Globus pallidus (tissue), 1 donor: ENCODE measurements at regions not wholly inside any gene's neighbourhood (a gene's known extent, or its start where the extent isn't known, plus 50 kb on each side); places are given as distances from the start of the nearest gene placed in this dataset.
"Not testable (repeated sequence)": the region's sequence is repeated elsewhere in the genome, so short reads cannot be mapped to it uniquely, and the experiment has no call there.

Experiments used
- DNase-seq: peaks from one replicate; pipeline ENCODE4 v3.0.0-alpha.2; 2015; ENCODE audit warnings: low spot score

DNA sequence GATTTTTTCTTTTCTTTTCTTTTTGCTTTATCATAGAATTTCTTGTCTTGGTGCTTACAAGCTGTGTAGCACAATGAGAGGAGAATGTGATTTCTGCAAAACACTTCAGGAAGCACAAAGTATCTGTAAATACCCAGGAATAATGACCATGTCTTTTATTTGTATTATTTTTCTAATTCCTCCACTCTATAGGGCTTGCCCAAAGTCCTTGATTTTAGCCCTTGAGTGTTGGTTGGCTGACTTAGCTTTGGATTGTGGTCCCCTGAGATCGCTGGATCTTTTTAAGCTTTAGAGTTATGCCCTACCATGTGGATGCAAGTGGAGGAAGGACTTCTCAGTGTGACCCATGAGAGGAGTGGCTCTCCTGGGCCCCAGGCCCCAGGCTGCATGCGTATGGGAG is 52.2 kb downstream of the HOXC4 start:
- DNase-seq, result not testable (repeated sequence)

DNA sequence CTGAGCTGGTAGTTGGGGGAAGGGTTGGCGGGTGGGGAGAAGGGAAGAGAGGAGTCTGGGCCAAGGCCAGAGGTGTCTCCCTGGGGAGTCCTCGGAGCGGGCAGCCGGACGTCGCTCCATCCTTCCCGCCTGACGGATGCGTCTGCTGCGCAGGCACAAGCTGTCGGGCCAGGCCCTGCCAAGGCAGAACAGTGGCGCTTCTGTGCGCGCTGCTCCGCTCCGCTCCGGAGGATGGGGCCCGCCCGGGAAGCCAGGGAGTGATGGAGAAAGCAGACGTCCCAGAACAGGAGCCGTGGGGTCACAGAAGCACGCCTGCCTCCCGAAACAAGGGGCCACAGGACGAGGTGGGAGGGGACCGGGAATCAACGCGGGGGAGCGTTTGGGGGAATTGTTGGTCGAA is 52.6 kb downstream of the HOXC4 start:
- not testable (repeated sequence) for DNase-seq

DNA sequence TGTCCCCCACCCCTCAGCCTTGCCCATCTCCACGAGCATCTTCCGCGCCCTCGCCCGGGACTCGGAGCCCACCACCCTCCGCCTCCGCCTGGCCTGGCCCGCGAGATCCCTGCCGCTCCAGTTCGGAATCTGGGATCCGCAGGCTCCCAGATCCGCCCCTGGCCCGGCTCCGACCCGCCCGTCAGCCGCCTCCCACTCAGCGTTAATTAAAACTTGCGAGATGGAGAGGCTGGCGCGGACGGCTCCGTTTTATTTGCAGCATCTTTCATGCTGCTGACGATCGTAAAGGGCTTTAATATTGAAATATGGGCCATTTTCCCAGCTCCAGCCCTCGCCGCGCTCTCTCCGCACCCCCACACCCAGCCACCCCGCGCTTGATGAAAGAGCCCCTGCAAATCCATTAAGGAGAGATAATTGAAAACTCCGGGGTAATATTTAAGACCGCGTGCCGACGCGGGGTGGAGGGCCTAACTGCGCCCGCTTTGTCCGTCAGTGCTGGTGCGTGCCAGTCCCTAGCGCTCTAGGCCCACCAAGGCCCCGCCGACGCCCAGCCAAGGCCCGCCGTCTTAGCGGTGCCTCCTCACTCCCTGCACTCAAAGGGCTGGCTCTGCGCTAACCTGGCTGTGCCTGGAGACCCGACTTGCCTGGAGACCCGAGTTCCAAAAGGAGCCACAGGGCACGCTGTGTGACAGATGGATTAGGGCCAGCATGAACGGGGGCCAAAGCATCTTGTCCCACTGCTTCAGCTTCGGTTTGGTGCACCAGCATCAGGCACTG is 53.4 kb downstream of the HOXC4 start:
- not testable (repeated sequence) for DNase-seq

DNA sequence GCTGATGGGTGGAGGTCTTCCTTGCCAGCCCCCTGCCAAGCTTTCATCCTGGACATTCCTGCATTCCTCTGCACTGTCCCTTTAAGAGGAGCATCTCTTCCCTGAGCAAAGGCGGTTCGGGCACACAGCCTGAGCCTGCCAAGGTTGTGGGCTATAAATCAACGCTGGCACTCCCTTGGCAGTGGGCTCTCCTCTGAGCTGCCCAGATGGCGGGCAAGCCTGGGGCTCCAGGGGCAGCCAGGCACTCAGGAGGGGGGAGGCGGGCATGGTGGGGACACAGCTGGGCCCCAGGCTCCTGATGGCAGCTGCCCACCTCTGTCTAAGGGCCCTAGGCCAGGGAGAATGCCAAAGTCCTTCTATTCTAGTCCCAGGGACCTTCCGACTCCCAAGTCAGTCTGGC is 58.7 kb downstream of the HOXC4 start:
- DNase-seq, result not testable (repeated sequence)

DNA sequence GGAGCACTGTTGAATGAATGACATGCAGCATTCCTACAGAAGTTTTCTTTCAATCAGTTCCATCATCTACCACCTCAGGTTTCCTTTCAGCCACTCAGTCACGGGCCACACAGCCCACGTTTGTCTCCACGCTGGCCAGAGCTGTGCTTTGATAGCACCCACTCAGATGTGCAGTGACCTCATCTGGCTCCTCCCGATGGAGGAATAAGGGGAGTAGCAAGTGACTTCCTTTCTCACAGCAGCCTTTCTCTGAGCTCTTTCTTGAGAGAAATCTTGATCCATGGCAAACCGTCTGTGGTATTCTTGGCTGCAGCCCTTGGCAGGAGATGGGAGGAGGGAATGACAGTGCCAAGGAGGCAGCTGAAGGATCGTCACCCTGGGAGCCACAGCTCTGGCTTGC is 62.4 kb downstream of the HOXC4 start:
- not testable (repeated sequence) for DNase-seq

DNA sequence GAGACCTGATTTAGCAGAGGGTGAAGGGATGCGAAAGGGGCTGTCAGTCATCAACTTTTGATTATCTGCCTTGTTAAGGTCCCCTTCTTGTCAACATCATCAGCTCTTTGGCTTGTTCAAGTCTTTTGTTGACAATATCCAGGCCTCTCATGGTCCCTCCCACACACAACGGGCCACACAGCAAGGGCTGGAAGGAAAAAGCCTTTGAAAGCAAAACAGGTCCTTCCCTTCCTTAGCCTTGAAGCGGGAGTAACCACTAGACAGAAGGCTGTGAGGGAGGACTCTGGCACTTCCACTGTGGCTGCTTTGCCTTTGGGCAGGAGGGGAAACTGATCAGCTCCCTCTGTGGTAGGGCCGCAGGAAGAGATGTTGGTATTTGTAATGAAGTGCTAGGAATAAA is 63.8 kb downstream of the HOXC4 start:
- not testable (repeated sequence) for DNase-seq

DNA sequence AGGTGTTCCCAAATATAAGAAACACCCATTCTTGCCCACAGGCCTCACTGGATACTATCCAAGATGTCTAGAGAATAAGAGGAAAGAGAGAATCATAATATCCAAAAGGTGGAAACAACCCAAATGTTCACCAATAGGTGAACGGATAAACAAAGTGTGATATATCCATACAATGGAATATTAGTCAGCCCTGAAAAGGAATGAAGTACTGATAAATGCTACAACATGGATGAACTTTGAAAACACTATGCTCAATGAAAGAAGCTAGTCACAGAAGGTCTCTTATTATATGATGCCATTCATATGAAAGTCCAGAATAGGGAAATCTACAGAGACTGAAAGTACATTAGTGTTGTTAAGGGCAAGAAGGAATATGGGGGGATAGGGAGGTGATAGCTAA is 65.4 kb downstream of the HOXC4 start:
- DNase-seq, result not testable (repeated sequence)

DNA sequence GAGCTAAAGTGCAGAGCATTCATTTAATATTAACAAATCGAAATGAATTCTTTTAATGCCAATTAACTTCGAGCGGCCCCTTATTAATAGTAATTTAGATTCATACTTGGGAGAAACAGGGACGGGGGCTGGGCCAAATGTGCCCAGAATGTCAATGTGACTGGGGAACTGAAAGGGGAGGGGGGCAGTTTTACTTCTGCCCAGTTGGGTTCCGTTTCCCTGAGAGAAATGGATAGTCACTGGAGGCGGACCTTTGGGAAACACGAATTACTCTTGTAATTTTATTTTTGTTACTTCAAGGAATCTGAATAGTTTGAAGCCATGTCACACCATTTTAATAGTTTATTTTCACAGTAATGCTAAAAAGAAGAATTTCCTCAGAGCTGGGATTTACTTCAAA is 64.8 kb downstream of the SMUG1 start:
- DNase-seq, result peak; percentile 25

DNA sequence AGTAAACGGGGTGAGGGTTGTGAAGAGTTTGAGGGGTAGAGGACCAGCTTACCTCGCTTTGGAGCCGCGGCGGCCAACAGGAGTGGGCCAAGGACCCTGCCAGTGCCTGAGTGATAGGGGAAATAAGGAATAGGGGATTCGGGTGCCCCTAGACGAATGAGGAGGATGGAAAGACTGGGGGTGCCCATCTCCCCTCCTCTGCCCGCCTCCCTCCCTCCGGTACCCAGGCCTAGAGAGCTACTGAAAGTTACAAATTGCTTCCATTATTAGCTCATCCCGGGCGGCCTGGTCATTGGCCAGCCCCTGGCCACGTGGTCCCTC is 63.1 kb downstream of the SMUG1 start:
- not testable (repeated sequence) for DNase-seq

DNA sequence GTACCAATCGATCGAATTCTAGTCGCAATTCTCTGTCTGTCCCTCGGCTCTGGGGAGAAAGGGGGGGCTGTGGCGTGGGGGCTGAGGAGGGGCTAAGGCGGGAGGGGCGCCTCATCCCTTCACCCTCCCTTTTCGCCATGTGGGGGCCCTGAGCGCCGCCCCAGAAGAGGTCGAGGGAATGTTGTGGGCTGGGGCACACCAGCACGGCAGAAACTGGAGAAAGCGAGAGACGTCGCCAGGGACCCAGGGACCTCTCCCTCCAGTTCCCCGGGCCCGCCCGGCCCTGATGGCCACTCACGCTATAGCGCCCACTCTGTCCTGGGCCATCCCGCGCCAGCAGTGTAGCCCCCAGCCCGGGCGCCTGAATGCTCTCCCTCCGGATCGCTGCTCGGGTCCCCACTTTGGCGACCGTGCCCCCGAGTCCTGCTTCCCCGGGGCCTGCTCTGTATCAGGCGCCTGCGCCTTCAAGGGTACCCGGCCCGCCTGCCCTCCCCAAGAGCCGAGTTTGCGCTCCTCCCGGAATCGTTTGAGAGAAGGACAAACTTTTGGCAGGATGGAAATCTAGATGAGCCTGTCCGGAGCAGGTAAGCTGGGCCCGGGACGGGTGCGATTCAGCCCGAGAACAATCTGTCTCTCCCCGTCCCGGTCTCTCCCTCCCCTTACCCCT is 62.6 kb downstream of the SMUG1 start:
- peak; percentile 46 for DNase-seq

DNA sequence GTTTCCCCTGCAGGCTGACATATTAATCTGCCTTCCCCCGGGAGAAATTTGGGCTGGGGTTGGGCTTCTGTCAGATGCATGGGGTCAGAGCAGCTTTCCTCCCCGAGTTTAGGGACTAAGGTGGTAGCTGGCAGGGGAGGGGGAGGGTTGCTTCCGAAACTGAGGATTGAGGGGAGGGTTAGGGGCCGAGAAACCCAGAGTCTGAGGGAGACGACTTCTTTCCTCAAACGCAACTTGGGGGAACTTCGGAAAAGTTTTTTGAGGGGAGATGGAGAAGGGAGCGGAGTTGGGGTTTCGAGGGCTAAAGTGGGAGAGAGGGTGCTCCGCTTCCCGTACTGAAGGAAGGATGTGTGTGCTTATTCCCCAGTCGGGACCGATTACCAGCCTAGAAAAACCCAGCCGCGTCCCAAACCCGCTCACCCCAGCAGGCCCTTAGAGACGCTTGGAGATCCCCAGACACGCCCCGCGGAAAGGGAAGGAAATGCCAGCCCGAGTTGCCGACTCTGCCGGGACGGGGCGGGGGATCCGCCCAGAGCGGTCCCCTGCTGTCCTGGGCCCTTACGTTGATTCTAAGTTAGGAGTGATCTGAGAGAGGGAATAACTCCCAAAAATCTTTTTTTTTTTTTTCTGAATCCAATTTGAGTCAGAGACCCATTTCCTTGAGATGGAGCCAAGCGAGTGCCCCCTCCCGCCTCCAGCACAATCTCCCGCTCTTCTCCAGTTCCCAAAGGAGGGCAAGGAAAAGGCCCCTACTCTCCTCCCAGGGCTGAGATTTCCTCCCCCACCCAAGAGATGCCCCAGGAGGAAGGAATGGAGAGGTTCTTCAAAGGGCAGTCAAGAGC is 61.9 kb downstream of the SMUG1 start:
- DNase-seq, result peak; percentile 35

DNA sequence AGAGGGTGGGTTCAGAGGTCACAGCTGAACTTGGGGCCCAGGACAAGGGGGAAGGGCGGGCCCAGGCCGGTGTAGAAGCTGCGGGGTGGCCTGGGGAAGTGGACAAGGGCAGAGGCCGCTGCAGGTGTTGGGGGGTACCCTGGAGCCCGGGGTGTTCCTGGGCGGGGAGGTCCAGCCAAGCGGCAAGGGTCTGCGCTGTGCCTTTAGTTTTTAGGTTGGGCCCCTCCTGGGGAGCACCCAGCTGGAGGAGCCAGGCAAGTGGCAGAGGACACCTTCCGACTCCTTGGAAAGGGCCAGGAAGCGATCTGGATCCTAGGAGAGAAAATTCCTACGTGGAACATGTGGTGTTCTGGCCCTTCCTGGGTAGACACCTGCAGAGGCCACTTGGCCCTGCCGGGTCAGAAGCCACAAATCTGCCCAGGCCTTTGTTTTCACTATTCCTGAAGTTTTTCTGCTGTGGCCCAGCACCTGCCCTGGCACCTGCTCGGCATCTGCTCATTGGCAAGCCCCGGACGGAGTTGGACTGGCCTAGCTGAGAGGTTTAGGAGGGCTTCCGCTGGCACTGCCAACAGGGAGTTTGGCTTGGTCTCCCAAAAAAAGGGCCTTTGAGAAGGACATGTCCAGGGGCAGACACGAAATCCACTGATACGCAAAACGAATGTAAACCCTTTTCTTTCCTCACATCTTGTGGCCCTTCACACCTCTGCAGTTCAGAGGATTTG is 61.1 kb downstream of the SMUG1 start:
- no peak for DNase-seq

DNA sequence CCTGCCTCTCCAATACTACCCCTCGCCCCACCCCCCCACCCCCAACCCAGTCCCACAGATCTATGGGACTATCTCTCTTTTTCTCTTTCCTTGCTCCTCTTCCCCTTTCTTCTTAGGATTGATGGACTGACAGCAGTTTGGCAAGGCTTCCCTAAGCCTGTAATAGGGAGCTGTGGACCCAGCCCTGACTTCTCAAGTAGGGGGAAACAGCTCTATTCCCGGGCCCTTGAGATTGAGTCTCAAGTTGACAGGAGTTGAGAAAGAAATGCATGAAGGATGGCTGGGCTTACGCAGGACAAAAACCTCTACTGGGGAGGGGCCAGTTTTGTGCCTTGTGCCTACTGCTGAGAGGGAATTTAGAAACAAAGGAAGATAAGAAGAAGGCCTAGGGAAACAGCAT is 60.4 kb downstream of the SMUG1 start:
- DNase-seq, result no peak

DNA sequence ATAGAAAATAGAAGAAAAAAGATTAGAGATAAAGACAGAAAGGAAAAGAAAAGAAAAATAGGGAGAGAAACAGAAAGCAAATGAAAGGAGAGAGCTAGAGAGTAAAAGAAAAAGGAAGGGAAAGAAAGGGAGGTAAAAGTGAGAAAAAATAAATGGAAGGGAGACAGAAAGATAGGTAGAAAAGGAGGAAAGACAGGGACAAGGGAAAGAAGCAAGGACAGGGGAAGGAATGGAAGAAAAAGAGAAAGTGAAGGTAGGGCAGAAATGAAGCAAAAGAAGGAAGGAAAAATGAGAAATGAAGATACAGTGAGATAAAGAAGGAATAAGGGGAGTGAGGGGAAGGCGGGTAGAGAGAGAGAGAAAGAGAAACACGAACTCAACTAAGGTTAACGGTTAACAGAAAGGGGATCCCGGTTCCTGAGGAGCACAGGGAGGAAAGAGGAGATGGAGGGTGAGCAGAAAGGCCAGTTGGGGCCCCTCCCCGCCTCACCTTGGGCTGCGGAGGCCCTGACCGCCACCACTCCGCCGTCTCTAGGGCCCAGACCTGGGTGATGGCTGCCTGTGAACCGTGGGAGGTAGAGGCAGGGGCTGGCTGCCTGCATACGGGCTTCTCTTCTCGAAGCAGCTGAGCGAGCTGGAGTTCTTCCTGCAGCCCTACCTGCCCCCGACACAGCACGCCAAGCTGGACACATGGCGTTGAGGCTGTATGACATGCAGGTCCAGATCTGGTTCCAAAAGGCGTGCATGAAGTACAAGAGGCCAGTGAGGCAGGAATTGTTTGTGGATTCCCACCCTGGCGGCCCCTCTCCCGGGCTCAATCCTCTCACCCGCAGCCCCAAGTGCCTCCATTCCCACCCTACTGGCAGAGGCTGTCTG is 59.5 kb downstream of the SMUG1 start:
- no peak for DNase-seq
